ENCODE measurements at regions not wholly inside any gene's neighbourhood (a gene's known extent, or its start where the extent isn't known, plus 50 kb on each side); places are given as distances from the start of the nearest gene placed in this dataset.

DNA sequence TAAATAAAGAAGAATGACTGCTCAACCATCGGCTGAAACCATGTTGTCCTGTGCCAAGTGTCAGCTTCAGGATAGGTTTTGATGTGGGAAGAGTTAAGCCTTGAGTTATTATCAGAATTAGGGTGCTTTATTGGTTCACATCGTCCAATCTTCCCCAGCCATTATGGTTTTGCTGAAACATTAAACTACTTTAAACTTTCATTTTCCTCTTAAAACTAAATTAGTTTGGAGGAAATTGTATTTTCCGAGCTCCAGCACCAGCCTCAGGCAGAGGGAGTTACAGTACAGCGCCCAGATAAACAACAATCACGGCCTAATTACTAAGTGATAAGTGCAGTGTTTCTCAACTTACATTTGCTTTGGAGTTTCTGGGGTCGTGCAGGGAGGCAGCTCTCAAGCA is 80.2 kb downstream of the TMEM114 start:
- Histone ChIP-seq H2AFZ (no peak overlapping the region), H3K27me3 (ENCODE audit: insufficient read depth) (peaks cover 46% of the 10 kb centered on the region), H4K20me1 (replicated peaks; ENCODE audit: insufficient read depth) (no peaks in the 10 kb centered on the region), H3K4me3 (no peak overlapping the region), H3K9me2 (ENCODE audit: insufficient read depth) (no peaks in the 10 kb centered on the region), H3F3A (replicated peaks; ENCODE audit: low read depth) (no peaks in the 10 kb centered on the region), H3K36me3 (ENCODE audit: insufficient read depth) (no peaks in the 10 kb centered on the region; the same call in 1 of the 2 replicates), H3K27ac (ENCODE audit: low read depth) (no peak overlapping the region), H3K4me2 (no peak overlapping the region), H3K79me2 (replicated peaks; ENCODE audit: insufficient read depth) (no peaks in the 10 kb centered on the region), H3K4me1 (ENCODE audit: insufficient read depth) (no peaks in the 10 kb centered on the region; the same call in 1 of the 2 replicates)
- TF ChIP-seq POLR2AphosphoS5 (IDR thresholded peaks at IDR 0.05; ENCODE audit: low read depth) (no peak), STAT1 (IDR thresholded peaks at IDR 0.05; ENCODE audit: unreplicated experiment) (no peak), NANOG (IDR thresholded peaks at IDR 0.05; ENCODE audit: borderline replicate concordance) (no peak), CREB1 (CRISPR knock-in tag; IDR thresholded peaks at IDR 0.05; ENCODE audit: low read depth) (no peak), JUNB (IDR thresholded peaks at IDR 0.05; ENCODE audit: unreplicated experiment) (no peak), EZH2 (IDR thresholded peaks at IDR 0.05; ENCODE audit: low read depth, unreplicated experiment) (no peak), ZNF114 (CRISPR knock-in tag; IDR thresholded peaks at IDR 0.05) (no peak), ZNF331 (CRISPR knock-in tag; IDR thresholded peaks at IDR 0.05; ENCODE audit: low read depth) (no peak)
- TF ChIP-seq, protein P1, sequence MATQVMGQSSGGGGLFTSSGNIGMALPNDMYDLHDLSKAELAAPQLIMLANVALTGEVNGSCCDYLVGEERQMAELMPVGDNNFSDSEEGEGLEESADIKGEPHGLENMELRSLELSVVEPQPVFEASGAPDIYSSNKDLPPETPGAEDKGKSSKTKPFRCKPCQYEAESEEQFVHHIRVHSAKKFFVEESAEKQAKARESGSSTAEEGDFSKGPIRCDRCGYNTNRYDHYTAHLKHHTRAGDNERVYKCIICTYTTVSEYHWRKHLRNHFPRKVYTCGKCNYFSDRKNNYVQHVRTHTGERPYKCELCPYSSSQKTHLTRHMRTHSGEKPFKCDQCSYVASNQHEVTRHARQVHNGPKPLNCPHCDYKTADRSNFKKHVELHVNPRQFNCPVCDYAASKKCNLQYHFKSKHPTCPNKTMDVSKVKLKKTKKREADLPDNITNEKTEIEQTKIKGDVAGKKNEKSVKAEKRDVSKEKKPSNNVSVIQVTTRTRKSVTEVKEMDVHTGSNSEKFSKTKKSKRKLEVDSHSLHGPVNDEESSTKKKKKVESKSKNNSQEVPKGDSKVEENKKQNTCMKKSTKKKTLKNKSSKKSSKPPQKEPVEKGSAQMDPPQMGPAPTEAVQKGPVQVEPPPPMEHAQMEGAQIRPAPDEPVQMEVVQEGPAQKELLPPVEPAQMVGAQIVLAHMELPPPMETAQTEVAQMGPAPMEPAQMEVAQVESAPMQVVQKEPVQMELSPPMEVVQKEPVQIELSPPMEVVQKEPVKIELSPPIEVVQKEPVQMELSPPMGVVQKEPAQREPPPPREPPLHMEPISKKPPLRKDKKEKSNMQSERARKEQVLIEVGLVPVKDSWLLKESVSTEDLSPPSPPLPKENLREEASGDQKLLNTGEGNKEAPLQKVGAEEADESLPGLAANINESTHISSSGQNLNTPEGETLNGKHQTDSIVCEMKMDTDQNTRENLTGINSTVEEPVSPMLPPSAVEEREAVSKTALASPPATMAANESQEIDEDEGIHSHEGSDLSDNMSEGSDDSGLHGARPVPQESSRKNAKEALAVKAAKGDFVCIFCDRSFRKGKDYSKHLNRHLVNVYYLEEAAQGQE (IDR thresholded peaks at IDR 0.05; ENCODE audit: unreplicated experiment), result no peak
- TF ChIP-seq, protein P2, sequence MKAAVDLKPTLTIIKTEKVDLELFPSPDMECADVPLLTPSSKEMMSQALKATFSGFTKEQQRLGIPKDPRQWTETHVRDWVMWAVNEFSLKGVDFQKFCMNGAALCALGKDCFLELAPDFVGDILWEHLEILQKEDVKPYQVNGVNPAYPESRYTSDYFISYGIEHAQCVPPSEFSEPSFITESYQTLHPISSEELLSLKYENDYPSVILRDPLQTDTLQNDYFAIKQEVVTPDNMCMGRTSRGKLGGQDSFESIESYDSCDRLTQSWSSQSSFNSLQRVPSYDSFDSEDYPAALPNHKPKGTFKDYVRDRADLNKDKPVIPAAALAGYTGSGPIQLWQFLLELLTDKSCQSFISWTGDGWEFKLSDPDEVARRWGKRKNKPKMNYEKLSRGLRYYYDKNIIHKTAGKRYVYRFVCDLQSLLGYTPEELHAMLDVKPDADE (IDR thresholded peaks at IDR 0.05), result no peak
- TF ChIP-seq, protein P3, sequence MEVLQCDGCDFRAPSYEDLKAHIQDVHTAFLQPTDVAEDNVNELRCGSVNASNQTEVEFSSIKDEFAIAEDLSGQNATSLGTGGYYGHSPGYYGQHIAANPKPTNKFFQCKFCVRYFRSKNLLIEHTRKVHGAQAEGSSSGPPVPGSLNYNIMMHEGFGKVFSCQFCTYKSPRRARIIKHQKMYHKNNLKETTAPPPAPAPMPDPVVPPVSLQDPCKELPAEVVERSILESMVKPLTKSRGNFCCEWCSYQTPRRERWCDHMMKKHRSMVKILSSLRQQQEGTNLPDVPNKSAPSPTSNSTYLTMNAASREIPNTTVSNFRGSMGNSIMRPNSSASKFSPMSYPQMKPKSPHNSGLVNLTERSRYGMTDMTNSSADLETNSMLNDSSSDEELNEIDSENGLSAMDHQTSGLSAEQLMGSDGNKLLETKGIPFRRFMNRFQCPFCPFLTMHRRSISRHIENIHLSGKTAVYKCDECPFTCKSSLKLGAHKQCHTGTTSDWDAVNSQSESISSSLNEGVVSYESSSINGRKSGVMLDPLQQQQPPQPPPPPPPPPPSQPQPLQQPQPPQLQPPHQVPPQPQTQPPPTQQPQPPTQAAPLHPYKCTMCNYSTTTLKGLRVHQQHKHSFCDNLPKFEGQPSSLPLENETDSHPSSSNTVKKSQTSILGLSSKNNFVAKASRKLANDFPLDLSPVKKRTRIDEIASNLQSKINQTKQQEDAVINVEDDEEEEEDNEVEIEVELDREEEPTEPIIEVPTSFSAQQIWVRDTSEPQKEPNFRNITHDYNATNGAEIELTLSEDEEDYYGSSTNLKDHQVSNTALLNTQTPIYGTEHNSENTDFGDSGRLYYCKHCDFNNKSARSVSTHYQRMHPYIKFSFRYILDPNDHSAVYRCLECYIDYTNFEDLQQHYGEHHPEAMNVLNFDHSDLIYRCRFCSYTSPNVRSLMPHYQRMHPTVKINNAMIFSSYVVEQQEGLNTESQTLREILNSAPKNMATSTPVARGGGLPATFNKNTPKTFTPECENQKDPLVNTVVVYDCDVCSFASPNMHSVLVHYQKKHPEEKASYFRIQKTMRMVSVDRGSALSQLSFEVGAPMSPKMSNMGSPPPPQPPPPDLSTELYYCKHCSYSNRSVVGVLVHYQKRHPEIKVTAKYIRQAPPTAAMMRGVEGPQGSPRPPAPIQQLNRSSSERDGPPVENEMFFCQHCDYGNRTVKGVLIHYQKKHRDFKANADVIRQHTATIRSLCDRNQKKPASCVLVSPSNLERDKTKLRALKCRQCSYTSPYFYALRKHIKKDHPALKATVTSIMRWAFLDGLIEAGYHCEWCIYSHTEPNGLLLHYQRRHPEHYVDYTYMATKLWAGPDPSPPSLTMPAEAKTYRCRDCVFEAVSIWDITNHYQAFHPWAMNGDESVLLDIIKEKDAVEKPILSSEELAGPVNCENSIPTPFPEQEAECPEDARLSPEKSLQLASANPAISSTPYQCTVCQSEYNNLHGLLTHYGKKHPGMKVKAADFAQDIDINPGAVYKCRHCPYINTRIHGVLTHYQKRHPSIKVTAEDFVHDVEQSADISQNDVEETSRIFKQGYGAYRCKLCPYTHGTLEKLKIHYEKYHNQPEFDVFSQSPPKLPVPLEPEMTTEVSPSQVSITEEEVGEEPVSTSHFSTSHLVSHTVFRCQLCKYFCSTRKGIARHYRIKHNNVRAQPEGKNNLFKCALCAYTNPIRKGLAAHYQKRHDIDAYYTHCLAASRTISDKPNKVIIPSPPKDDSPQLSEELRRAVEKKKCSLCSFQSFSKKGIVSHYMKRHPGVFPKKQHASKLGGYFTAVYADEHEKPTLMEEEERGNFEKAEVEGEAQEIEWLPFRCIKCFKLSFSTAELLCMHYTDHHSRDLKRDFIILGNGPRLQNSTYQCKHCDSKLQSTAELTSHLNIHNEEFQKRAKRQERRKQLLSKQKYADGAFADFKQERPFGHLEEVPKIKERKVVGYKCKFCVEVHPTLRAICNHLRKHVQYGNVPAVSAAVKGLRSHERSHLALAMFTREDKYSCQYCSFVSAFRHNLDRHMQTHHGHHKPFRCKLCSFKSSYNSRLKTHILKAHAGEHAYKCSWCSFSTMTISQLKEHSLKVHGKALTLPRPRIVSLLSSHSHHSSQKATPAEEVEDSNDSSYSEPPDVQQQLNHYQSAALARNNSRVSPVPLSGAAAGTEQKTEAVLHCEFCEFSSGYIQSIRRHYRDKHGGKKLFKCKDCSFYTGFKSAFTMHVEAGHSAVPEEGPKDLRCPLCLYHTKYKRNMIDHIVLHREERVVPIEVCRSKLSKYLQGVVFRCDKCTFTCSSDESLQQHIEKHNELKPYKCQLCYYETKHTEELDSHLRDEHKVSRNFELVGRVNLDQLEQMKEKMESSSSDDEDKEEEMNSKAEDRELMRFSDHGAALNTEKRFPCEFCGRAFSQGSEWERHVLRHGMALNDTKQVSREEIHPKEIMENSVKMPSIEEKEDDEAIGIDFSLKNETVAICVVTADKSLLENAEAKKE (CRISPR knock-in tag; IDR thresholded peaks at IDR 0.05), result no peak
- ATAC-seq (no peak), DNase-seq (ENCODE audit: low spot score) (no peak)
- H3K9me3 Mint-ChIP-seq, result no peaks in the 10 kb centered on the region
- H3K4me1 Mint-ChIP-seq, result peaks cover 5% of the 10 kb centered on the region; the same call in 1 of the 3 replicates
- H3K27ac Mint-ChIP-seq, result no peak overlapping the region
- H3K27me3 Mint-ChIP-seq (ENCODE audit: insufficient read depth, low read depth, poor library complexity), result peaks cover 9% of the 10 kb centered on the region
- no peaks in the 10 kb centered on the region for H3K36me3 Mint-ChIP-seq (ENCODE audit: low read depth)
- H3K4me3 Mint-ChIP-seq, result no peak overlapping the region

Data from GM23338 (cell line).